Left ventricle myocardium inferior (tissue), 1 donor: ENCODE measurements at regions not wholly inside any gene's neighbourhood (a gene's known extent, or its start where the extent isn't known, plus 50 kb on each side); places are given as distances from the start of the nearest gene placed in this dataset.

Experiments used
- DNase-seq: peaks from one replicate; pipeline ENCODE4 v3.0.0-alpha.2; 2020
- H3K27ac ChIP-seq: fragments of 200-600 bp; replicated peaks from 2 replicates; pipeline ENCODE4 v1.8.0; 2021
- H3K27me3 ChIP-seq: fragments of 200-600 bp; 2 replicates; pipeline ENCODE4 v1.8.0; 2021; ENCODE audit warnings: low read depth
- H3K36me3 ChIP-seq: fragments of 200-600 bp; 2 replicates; pipeline ENCODE4 v1.8.0; 2021
- H3K4me1 ChIP-seq: fragments of 200-600 bp; 2 replicates; pipeline ENCODE4 v1.8.0; 2021
- H3K4me3 ChIP-seq: fragments of 200-600 bp; 2 replicates; pipeline ENCODE4 v1.8.0; 2021; ENCODE audit warnings: mild to moderate bottlenecking, moderate library complexity
- H3K9me3 ChIP-seq: fragments of 200-600 bp; replicated peaks from 2 replicates; pipeline ENCODE4 v1.8.0; 2021
- intact Hi-C: fragments of 100-400 bp; cut with micrococcal nuclease; formaldehyde crosslinking; loops from one replicate; pipeline ENCODE4 v1.11.0; 2022
- TF ChIP-seq, protein P1 (sequence below): fragments of 200-600 bp; IDR thresholded peaks from 2 replicates; pipeline ENCODE4 v1.8.0; 2021; ENCODE audit warnings: antibody characterized with exemption, mild to moderate bottlenecking, borderline replicate concordance
- donor health status: DM: no; HTN: yes; CAD: no; lungs with severe emphysema.

DNA sequence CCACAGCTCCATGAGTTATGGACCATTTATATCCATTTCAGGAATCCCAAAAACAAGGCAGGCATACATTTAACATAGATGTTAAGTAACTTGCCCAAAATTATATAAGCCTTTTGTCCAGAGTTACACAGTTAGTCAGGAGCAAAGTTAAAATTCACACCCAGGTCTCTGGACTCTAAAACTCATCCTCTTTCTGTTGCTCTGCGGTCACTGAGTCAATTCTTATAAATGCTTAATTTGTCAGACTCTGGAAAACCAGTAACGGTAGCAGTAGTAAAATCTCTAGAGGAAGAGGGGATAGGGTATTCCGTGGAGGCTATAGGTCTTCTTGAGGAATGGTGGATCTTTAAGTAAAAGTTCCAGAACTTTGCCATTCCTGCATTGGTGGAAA is 223.6 kb upstream of the JUN start:
- Histone ChIP-seq H3K9me3 (no peaks in the 10 kb centered on the region), H3K4me3 (no peak overlapping the region), H3K27ac (no peak overlapping the region), H3K27me3 (no peaks in the 10 kb centered on the region), H3K36me3 (no peaks in the 10 kb centered on the region), H3K4me1 (peaks cover 24% of the 10 kb centered on the region)
- TF ChIP-seq, protein P1, sequence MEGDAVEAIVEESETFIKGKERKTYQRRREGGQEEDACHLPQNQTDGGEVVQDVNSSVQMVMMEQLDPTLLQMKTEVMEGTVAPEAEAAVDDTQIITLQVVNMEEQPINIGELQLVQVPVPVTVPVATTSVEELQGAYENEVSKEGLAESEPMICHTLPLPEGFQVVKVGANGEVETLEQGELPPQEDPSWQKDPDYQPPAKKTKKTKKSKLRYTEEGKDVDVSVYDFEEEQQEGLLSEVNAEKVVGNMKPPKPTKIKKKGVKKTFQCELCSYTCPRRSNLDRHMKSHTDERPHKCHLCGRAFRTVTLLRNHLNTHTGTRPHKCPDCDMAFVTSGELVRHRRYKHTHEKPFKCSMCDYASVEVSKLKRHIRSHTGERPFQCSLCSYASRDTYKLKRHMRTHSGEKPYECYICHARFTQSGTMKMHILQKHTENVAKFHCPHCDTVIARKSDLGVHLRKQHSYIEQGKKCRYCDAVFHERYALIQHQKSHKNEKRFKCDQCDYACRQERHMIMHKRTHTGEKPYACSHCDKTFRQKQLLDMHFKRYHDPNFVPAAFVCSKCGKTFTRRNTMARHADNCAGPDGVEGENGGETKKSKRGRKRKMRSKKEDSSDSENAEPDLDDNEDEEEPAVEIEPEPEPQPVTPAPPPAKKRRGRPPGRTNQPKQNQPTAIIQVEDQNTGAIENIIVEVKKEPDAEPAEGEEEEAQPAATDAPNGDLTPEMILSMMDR = no peak
- intact Hi-C loops = no loop called here
- no peak for DNase-seq

GRCh38 chr1:59007820-59008598 is 224.2 kb upstream of the JUN start:
- peaks cover 29% of the 10 kb centered on the region for H3K4me1 ChIP-seq
- H3K27ac ChIP-seq = no peak overlapping the region
- no peak overlapping the region for H3K4me3 ChIP-seq
- DNase-seq = no peak
- no peaks in the 10 kb centered on the region for H3K9me3 ChIP-seq
- no peaks in the 10 kb centered on the region for H3K27me3 ChIP-seq
- intact Hi-C loops = no loop called here
- TF ChIP-seq, protein P1 = no peak
- no peaks in the 10 kb centered on the region for H3K36me3 ChIP-seq

GRCh38 chr1:59008599-59009347 is 224.9 kb upstream of the JUN start:
- no peaks in the 10 kb centered on the region for H3K9me3 ChIP-seq
- no peak for DNase-seq
- TF ChIP-seq, protein P1 = no peak
- intact Hi-C loops = no loop called here
- H3K27me3 ChIP-seq = no peaks in the 10 kb centered on the region
- H3K4me3 ChIP-seq = no peak overlapping the region
- H3K36me3 ChIP-seq = no peaks in the 10 kb centered on the region
- peaks cover 37% of the 10 kb centered on the region for H3K4me1 ChIP-seq
- H3K27ac ChIP-seq = no peak overlapping the region

GRCh38 chr1:59011663-59012062 is 227.8 kb upstream of the JUN start:
- no peaks in the 10 kb centered on the region for H3K9me3 ChIP-seq
- no peak overlapping the region for H3K27ac ChIP-seq
- no peak for DNase-seq
- no peaks in the 10 kb centered on the region for H3K27me3 ChIP-seq
- no peaks in the 10 kb centered on the region for H3K36me3 ChIP-seq
- intact Hi-C loops = no loop called here
- H3K4me3 ChIP-seq = no peak overlapping the region
- peaks cover 49% of the 10 kb centered on the region for H3K4me1 ChIP-seq
- TF ChIP-seq, protein P1 = no peak

GRCh38 chr1:59012378-59012777 is 228.5 kb upstream of the JUN start:
- Histone ChIP-seq H3K27me3 (no peaks in the 10 kb centered on the region), H3K36me3 (no peaks in the 10 kb centered on the region), H3K4me3 (no peak overlapping the region), H3K4me1 (peaks cover 49% of the 10 kb centered on the region), H3K27ac (peak overlapping the region; percentile 87), H3K9me3 (no peaks in the 10 kb centered on the region)
- DNase-seq = no peak
- TF ChIP-seq, protein P1 = no peak
- intact Hi-C loops = no loop called here
